ENCODE measurements at regions not wholly inside any gene's neighbourhood (a gene's known extent, or its start where the extent isn't known, plus 50 kb on each side); places are given as distances from the start of the nearest gene placed in this dataset.

DNA sequence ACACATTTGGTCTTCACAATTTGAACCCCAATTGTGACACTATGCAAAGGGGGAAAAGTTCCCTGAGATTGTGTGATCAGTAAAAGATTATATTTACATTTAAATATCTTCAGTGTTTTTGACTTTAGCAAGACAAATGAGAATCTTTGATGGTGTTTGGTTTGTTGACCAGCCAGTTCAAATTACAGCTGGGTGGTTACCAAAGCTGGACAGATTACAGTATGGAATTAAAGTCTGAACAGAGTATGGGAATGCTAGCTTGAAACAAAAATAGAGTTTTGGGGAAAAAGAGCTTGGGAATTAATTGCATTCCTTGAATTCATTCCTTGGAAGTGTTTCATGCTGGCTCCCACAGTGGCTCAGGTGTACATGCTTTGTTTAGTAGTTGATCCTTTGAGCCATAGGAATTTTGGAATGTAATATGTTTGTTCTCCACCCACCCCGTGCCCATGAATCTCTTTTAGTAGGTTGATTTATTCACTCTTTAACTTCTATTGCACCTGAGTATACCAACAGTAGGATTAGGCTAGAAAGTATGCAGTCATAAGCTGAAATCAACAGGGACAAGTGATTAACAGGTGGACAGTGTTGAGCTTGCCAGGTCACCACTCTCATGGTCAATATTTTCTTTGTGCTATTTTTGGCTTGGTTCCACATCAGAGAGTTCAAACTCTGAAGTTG, 81.1 kb upstream of the HELT start:
- Histone ChIP-seq H3K36me3 (replicated peaks in 1 of 2; ENCODE audit: control insufficient read depth in 1 of 2, insufficient read depth in 2 of 2, low read length in 2 of 2) (no peaks in the 10 kb centered on the region), H3K4me2 (ENCODE audit: low read depth, low read length) (no peak overlapping the region), H3K9ac (ENCODE audit: insufficient read depth, low read depth, low read length) (no peak overlapping the region), H3K79me2 (ENCODE audit: insufficient read depth, low read length) (no peaks in the 10 kb centered on the region), H3K27me3 (ENCODE audit: control insufficient read depth in 1 of 2, insufficient read depth in 2 of 2, low read length in 2 of 2) (peaks cover 0 to 3% of the 10 kb centered on the region in 2 experiments; a peak in 2 of 5 replicates), H3K9me3 (ENCODE audit: low read length) (no peaks in the 10 kb centered on the region), H4K20me1 (ENCODE audit: insufficient read depth, low read length) (no peaks in the 10 kb centered on the region), H3K4me1 (ENCODE audit: insufficient read depth, low read length) (peaks cover 9% of the 10 kb centered on the region; the same call in 1 of the 2 replicates), H2AFZ (ENCODE audit: low read length) (no peak overlapping the region), H3K4me3 (replicated peaks in 1 of 3; ENCODE audit: insufficient read depth in 1 of 3, low read depth in 2 of 3, low read length in 3 of 3) (no peak overlapping the region), H3K27ac (ENCODE audit: extremely low read length, insufficient read depth, low read length) (no peak overlapping the region)
- ChIA-PET POLR2A (no interaction called here), CTCF (ENCODE audit: low intra/inter-chr PET ratio, low total read pairs) (no interaction called here)
- BruUV-seq (replicated peaks), result no TSS peak
- FAIRE-seq (no peak), DNase-seq (ENCODE audit: low spot score) (no peak), ATAC-seq (no peak)
- WGBS (ENCODE audit: low lambda C conversion rate), result 0% methylated on average over 1 of the region's 1 CpG
- intact Hi-C loops (cut with micrococcal nuclease; ENCODE audit: unreplicated experiment) (no loop called here), in situ Hi-C loops (cut with HindIII; ENCODE audit: extremely low pct_ligation_motif_present, low pct_unique_long_range_greater_than_20kb) (no loop called here)
- TF ChIP-seq ATAD3A (CRISPR knock-in tag; IDR thresholded peaks at IDR 0.05), result no peak

DNA sequence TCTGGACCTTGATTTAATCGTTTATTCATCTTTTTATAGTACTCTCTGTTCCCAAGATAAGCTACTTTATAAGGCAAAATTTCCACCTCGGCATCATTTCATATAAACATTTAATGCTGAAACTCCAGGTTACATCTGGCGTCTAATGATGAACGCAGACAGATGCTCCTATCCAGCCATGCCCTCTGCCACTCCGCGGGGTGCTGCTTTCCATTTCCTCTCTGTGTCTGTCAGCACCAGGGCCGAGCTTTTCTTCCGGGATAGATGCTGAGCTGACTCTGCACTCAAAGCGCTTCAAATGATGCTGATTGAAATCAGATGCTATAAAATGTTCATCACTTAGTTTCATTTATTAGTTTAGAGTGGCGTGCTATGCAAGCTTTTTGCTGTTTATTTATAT, 80.5 kb upstream of the HELT start:
- H3K36me3 ChIP-seq (replicated peaks in 1 of 2; ENCODE audit: control insufficient read depth in 1 of 2, insufficient read depth in 2 of 2, low read length in 2 of 2), result no peaks in the 10 kb centered on the region
- in situ Hi-C loops (cut with HindIII; ENCODE audit: extremely low pct_ligation_motif_present, low pct_unique_long_range_greater_than_20kb) (no loop called here), intact Hi-C loops (cut with micrococcal nuclease; ENCODE audit: unreplicated experiment) (no loop called here)
- ATAC-seq (no peak), FAIRE-seq (no peak), DNase-seq (ENCODE audit: low spot score) (no peak)
- no peak overlapping the region for H3K4me2 ChIP-seq (ENCODE audit: low read depth, low read length)
- POLR2A ChIA-PET, result no interaction called here
- no peaks in the 10 kb centered on the region for H4K20me1 ChIP-seq (ENCODE audit: insufficient read depth, low read length)
- no peaks in the 10 kb centered on the region for H3K79me2 ChIP-seq (ENCODE audit: insufficient read depth, low read length)
- peaks cover 9% of the 10 kb centered on the region; the same call in 1 of the 2 replicates for H3K4me1 ChIP-seq (ENCODE audit: insufficient read depth, low read length)
- no TSS peak for BruUV-seq (replicated peaks)
- peaks cover 0 to 3% of the 10 kb centered on the region in 2 experiments; a peak in 2 of 5 replicates for H3K27me3 ChIP-seq (ENCODE audit: control insufficient read depth in 1 of 2, insufficient read depth in 2 of 2, low read length in 2 of 2)
- H3K27ac ChIP-seq (ENCODE audit: extremely low read length, insufficient read depth, low read length), result no peak overlapping the region
- CTCF ChIA-PET (ENCODE audit: low intra/inter-chr PET ratio, low total read pairs), result no interaction called here
- H2AFZ ChIP-seq (ENCODE audit: low read length), result no peak overlapping the region
- WGBS (ENCODE audit: low lambda C conversion rate), result 38% methylated on average over 10 of the region's 10 CpGs
- H3K9ac ChIP-seq (ENCODE audit: insufficient read depth, low read depth, low read length), result no peak overlapping the region
- no peaks in the 10 kb centered on the region for H3K9me3 ChIP-seq (ENCODE audit: low read length)
- TF ChIP-seq ETV5 (CRISPR knock-in tag; IDR thresholded peaks at IDR 0.05; ENCODE audit: borderline replicate concordance), result no peak
- no peak for TF ChIP-seq TMF1 (CRISPR knock-in tag; IDR thresholded peaks at IDR 0.05; ENCODE audit: low read depth)
- TF ChIP-seq ZNF589 (CRISPR knock-in tag; conservative IDR thresholded peaks at IDR 0.05), result no peak
- TF ChIP-seq ZNF101 (CRISPR knock-in tag; IDR thresholded peaks at IDR 0.05; ENCODE audit: borderline replicate concordance, low read depth), result no peak
- H3K4me3 ChIP-seq (replicated peaks in 1 of 3; ENCODE audit: insufficient read depth in 1 of 3, low read depth in 2 of 3, low read length in 3 of 3), result no peak overlapping the region

All from HepG2 (cell line).